Kidney tubule cell (primary cell): ENCODE measurements at regions not wholly inside any gene's neighbourhood (a gene's known extent, or its start where the extent isn't known, plus 50 kb on each side); places are given as distances from the start of the nearest gene placed in this dataset.

Experiments used
- DNase-seq: peaks from one replicate; pipeline ENCODE4 v3.0.0-alpha.2; 2018; ENCODE audit warnings: low spot score

GRCh38 chr14:98237939-98238338, 1034.1 kb downstream of the BCL11B start:
- no peak for DNase-seq

- DNase-seq, result no peak
Measured at GRCh38 chr14:98240376-98240775, 1031.6 kb downstream of the BCL11B start.

- DNase-seq, result no peak
Measured at GRCh38 chr14:98242903-98243302, 1029.1 kb downstream of the BCL11B start.

- no peak for DNase-seq
Measured at GRCh38 chr14:98243332-98243731, 1028.7 kb downstream of the BCL11B start.

GRCh38 chr14:98244162-98244948, 1027.6 kb downstream of the BCL11B start:
- DNase-seq, result no peak

- no peak for DNase-seq
Measured at GRCh38 chr14:98244966-98245569, 1026.9 kb downstream of the BCL11B start.

GRCh38 chr14:98249057-98249456, 1022.9 kb downstream of the BCL11B start:
- DNase-seq, result no peak

- no peak for DNase-seq
Measured at GRCh38 chr14:98249476-98249875, 1022.5 kb downstream of the BCL11B start.

GRCh38 chr14:98252820-98253219, 1019.2 kb downstream of the BCL11B start:
- no peak for DNase-seq

- peak; percentile 35 for DNase-seq
Measured at GRCh38 chr14:98259881-98260280, 1012.1 kb downstream of the BCL11B start.

GRCh38 chr14:98262566-98262965, 1009.4 kb downstream of the BCL11B start:
- DNase-seq, result no peak

- DNase-seq, result no peak
Measured at GRCh38 chr14:98269533-98269932, 1002.5 kb downstream of the BCL11B start.

GRCh38 chr14:98270201-98270600, 1001.8 kb downstream of the BCL11B start:
- DNase-seq, result peak; percentile 84

GRCh38 chr14:98274596-98274995, 997.4 kb downstream of the BCL11B start:
- no peak for DNase-seq

- DNase-seq, result peak; percentile 62
Measured at GRCh38 chr14:98278800-98279199, 993.2 kb downstream of the BCL11B start.

GRCh38 chr14:98280436-98280835, 991.6 kb downstream of the BCL11B start:
- peak; percentile 25 for DNase-seq

- DNase-seq, result no peak
Measured at GRCh38 chr14:98288825-98289224, 983.2 kb downstream of the BCL11B start.

- DNase-seq, result peak; percentile 89
Measured at GRCh38 chr14:98290596-98290995, 981.4 kb downstream of the BCL11B start.

GRCh38 chr14:98292191-98292590, 979.8 kb downstream of the BCL11B start:
- peak; percentile 69 for DNase-seq

- peak; percentile 51 for DNase-seq
Measured at GRCh38 chr14:98293576-98293975, 978.4 kb downstream of the BCL11B start.

GRCh38 chr14:98296895-98297294, 975.1 kb downstream of the BCL11B start:
- DNase-seq, result no peak

GRCh38 chr14:98297567-98297966, 974.4 kb downstream of the BCL11B start:
- no peak for DNase-seq

- DNase-seq, result no peak
Measured at GRCh38 chr14:98298481-98299244, 973.3 kb downstream of the BCL11B start.
